MCF 10A (cell line): ENCODE measurements at regions not wholly inside any gene's neighbourhood (a gene's known extent, or its start where the extent isn't known, plus 50 kb on each side); places are given as distances from the start of the nearest gene placed in this dataset.

ENCODE experiments used
- BruUV-seq: library from RNA; stranded (reverse); fragments of 400-500 nt; replicated peaks from 2 replicates; lab custom pipeline; 2021; lab: Mats Ljungman, UMichigan
- CTCF ChIA-PET: fragments of 300-600 bp; sonication (Branson Sonifier 250); formaldehyde crosslinking; extraction: SDS; loops from one replicate; lab custom pipeline; 2021; ENCODE audit warnings: antibody characterized with exemption, inconsistent platforms; lab: Yijun Ruan, JAX
- POLR2A ChIA-PET: fragments of 300-600, 350-650 bp; sonication (Branson Sonifier 250); formaldehyde crosslinking; extraction: SDS; loops from one replicate; lab custom pipeline; 2020; ENCODE audit warnings: antibody characterized with exemption, inconsistent platforms; lab: Yijun Ruan, JAX
- DNase-seq: peaks from one replicate; pipeline ENCODE4 v3.0.0-alpha.2; 2018; ENCODE audit not compliant: unreplicated experiment
- H3K27ac Mint-ChIP-seq: one replicate; pipeline ENCODE4 v1.8.0; 2022; ENCODE audit warnings: mild to moderate bottlenecking, low read depth, mixed read lengths; ENCODE audit not compliant: unreplicated experiment
- H3K27me3 Mint-ChIP-seq: one replicate; pipeline ENCODE4 v1.8.0; 2022; ENCODE audit warnings: mixed read lengths; ENCODE audit not compliant: insufficient read depth, unreplicated experiment
- H3K36me3 Mint-ChIP-seq: one replicate; pipeline ENCODE4 v1.8.0; 2022; ENCODE audit warnings: mild to moderate bottlenecking, moderate library complexity, mixed read lengths; ENCODE audit not compliant: insufficient read depth, unreplicated experiment
- H3K4me1 Mint-ChIP-seq: one replicate; pipeline ENCODE4 v1.8.0; 2022; ENCODE audit warnings: mixed read lengths; ENCODE audit not compliant: insufficient read depth, unreplicated experiment
- H3K4me3 Mint-ChIP-seq: one replicate; pipeline ENCODE4 v1.8.0; 2022; ENCODE audit warnings: mild to moderate bottlenecking, moderate library complexity, mixed read lengths; ENCODE audit not compliant: unreplicated experiment
- H3K9me3 Mint-ChIP-seq: one replicate; pipeline ENCODE4 v1.8.0; 2022; ENCODE audit warnings: mixed read lengths; ENCODE audit not compliant: unreplicated experiment
- CTCF ChIP-seq: fragments of 200-600 bp; IDR thresholded peaks from one replicate; pipeline ENCODE4 v1.8.0; 2022; ENCODE audit warnings: antibody characterized with exemption, mild to moderate bottlenecking; ENCODE audit not compliant: unreplicated experiment
- intact Hi-C: fragments of 100-400 bp; cut with micrococcal nuclease; formaldehyde crosslinking; loops from 2 replicates; pipeline ENCODE4 v1.14.1; 2022

GRCh38 chr1:29983321-29983720 lies 740.1 kb downstream of the MATN1 start:
- CTCF ChIA-PET, result no interaction called here
- TF ChIP-seq CTCF, result no peak
- no peak for DNase-seq
- no peak overlapping the region for H3K4me3 Mint-ChIP-seq
- intact Hi-C loops, result no loop called here
- H3K27ac Mint-ChIP-seq, result no peak overlapping the region
- peaks cover 28% of the 10 kb centered on the region for H3K27me3 Mint-ChIP-seq
- no peaks in the 10 kb centered on the region for H3K36me3 Mint-ChIP-seq
- BruUV-seq, result no TSS peak
- H3K9me3 Mint-ChIP-seq, result no peaks in the 10 kb centered on the region
- POLR2A ChIA-PET, result interaction anchor here (1.2 kb wide), 1 partner anchor 797 kb away, joined by 3 read pairs; no protein-coding TSS in a partner anchor
- H3K4me1 Mint-ChIP-seq, result no peaks in the 10 kb centered on the region

GRCh38 chr1:29981586-29982239 lies 741.7 kb downstream of the MATN1 start:
- Mint-ChIP-seq H3K9me3 (no peaks in the 10 kb centered on the region), H3K4me1 (no peaks in the 10 kb centered on the region), H3K4me3 (no peak overlapping the region), H3K27me3 (peaks cover 28% of the 10 kb centered on the region), H3K27ac (no peak overlapping the region), H3K36me3 (no peaks in the 10 kb centered on the region)
- ChIA-PET CTCF (no interaction called here), POLR2A (interaction anchor here (1.2 kb wide), 1 partner anchor 798 kb away, joined by 3 read pairs; no protein-coding TSS in a partner anchor)
- intact Hi-C loops, result no loop called here
- no peak for TF ChIP-seq CTCF
- no TSS peak for BruUV-seq
- no peak for DNase-seq

GRCh38 chr1:29977550-29977949 lies 741.2 kb downstream of the PTPRU start:
- ChIA-PET POLR2A (no interaction called here), CTCF (no interaction called here)
- peaks cover 28% of the 10 kb centered on the region for H3K27me3 Mint-ChIP-seq
- no TSS peak for BruUV-seq
- H3K9me3 Mint-ChIP-seq, result no peaks in the 10 kb centered on the region
- peaks cover 7% of the 10 kb centered on the region for H3K4me1 Mint-ChIP-seq
- intact Hi-C loops, result no loop called here
- no peak for TF ChIP-seq CTCF
- DNase-seq, result no peak
- no peak overlapping the region for H3K4me3 Mint-ChIP-seq
- no peaks in the 10 kb centered on the region for H3K36me3 Mint-ChIP-seq
- no peak overlapping the region for H3K27ac Mint-ChIP-seq

- DNase-seq, result peak; percentile 54
These were observed 738.8 kb downstream of the PTPRU start for GRCh38 chr1:29975036-29975694.

More at GRCh38 chr1:29975036-29975694, 738.8 kb downstream of the PTPRU start:
- Mint-ChIP-seq H3K27ac (no peak overlapping the region), H3K9me3 (no peaks in the 10 kb centered on the region), H3K4me1 (peaks cover 7% of the 10 kb centered on the region), H3K36me3 (no peaks in the 10 kb centered on the region), H3K27me3 (peaks cover 32% of the 10 kb centered on the region), H3K4me3 (no peak overlapping the region)
- intact Hi-C loops, result no loop called here
- ChIA-PET POLR2A (no interaction called here), CTCF (no interaction called here)
- BruUV-seq, result no TSS peak
- no peak for TF ChIP-seq CTCF
